ENCODE measurements at regions not wholly inside any gene's neighbourhood (a gene's known extent, or its start where the extent isn't known, plus 50 kb on each side); places are given as distances from the start of the nearest gene placed in this dataset.

DNA sequence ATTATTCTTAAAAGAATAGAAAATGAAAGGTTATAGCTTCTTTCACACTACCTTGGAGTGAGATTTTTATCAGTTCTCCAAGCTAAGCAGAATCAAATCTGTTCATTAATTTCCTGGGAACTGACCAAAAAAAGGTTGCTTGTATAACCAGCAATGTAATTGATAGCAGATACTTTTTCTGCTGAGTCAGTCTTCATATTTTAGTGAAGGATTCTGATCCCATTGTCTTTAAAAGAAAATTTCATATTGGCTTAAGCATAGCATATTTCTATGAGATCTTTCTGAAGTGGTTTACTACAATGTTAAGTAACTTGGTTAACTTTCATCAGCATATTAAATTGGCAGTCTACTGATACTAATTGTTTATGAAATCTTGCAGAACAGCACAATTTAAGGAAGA, 338.0 kb downstream of the TMX3 start:
- TF ChIP-seq, protein P1, sequence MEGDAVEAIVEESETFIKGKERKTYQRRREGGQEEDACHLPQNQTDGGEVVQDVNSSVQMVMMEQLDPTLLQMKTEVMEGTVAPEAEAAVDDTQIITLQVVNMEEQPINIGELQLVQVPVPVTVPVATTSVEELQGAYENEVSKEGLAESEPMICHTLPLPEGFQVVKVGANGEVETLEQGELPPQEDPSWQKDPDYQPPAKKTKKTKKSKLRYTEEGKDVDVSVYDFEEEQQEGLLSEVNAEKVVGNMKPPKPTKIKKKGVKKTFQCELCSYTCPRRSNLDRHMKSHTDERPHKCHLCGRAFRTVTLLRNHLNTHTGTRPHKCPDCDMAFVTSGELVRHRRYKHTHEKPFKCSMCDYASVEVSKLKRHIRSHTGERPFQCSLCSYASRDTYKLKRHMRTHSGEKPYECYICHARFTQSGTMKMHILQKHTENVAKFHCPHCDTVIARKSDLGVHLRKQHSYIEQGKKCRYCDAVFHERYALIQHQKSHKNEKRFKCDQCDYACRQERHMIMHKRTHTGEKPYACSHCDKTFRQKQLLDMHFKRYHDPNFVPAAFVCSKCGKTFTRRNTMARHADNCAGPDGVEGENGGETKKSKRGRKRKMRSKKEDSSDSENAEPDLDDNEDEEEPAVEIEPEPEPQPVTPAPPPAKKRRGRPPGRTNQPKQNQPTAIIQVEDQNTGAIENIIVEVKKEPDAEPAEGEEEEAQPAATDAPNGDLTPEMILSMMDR (conservative IDR thresholded peaks at IDR 0.05) = no peak
- no peak overlapping the region for H3K27ac ChIP-seq

DNA sequence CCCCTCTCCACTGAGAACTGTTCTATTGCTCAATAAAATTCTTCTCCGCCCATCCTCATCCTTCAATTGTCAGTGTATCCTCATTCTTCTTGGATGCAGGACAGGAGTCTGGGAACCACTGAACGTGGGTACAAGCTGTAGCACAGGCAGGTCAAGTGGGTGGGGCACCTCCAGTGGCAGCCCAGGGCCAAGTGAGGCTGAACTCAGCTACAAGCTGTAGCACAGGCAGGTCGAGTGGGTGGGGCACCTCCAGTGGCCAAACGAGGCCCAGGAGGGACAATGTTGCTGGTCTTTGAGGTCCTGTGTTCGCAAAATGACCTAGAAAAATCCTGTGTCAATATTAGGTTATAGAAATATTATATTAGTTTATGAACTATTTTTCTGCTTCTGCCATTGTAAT, 352.0 kb downstream of the TMX3 start:
- TF ChIP-seq, protein P1 (conservative IDR thresholded peaks at IDR 0.05) = no peak
- H3K27ac ChIP-seq = no peak overlapping the region

DNA sequence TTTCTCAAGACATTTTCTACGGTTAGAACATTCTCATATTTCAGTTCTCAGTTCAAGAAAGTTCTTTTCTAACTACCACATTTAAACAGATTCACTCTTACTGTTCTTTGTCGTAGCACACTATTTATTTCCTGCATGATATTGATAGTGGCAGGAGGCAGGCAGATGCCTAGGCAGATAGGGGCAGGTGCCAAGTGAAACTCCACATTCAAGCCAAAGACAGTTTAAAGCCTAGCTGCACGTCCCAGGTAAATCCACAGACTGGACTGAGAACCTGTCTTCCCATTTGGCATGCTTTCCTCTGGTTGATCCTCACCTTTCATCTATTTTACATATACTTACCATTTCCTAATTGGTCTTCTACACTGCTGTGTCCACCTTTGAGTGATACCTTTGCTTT, 359.3 kb downstream of the TMX3 start:
- TF ChIP-seq, protein P1 (conservative IDR thresholded peaks at IDR 0.05) = no peak
- H3K27ac ChIP-seq = peak overlapping the region; percentile 36

DNA sequence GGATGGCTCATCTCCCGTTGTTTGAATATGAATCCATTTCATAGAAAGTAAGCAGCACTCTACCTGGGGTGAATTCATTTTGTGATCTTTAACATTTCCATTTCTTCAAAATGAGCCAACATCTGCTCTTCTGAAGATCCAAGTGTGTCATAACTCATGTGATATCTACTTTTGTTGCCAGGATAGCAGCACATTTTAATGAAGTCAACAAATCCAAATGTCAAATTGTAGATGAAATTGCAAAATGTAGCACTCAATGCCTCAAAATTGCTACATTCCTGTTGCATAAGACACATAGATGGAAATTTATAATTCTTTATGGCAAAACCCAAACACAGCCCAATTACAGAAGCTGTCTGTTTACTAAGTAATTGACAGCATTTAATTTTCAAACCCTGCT, 360.7 kb downstream of the TMX3 start:
- TF ChIP-seq, protein P1 (conservative IDR thresholded peaks at IDR 0.05) = no peak
- H3K27ac ChIP-seq = no peak overlapping the region

DNA sequence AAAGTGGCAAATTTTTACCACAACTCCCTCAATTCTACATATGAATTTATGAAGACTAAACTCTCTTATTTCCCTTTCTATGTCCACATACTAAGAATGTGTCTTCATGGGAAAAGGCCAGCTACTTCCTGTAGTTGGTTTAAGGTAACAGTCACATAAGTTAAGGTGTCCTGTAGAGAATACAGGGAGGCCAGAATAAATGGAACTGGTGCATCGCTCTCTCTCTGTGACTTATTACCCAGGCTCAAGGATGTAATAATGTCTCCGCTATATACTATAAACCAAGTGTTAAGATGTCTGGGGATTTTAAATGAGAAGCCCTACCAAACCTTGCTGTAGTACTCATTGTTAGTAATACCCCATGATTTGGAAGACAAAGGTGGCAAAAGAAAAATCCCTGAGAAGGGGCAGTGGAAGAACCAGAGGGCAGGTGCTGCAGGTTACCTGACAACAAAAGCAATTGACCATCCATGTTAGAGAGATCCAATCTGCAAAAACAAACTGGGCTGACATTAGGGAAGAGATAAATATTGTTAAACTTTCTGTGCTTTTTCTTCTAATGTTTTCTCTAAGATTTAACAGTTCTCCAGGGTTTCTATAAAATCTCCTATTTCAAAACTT, 372.8 kb downstream of the TMX3 start:
- TF ChIP-seq, protein P1 (conservative IDR thresholded peaks at IDR 0.05) = no peak
- H3K27ac ChIP-seq = no peak overlapping the region

DNA sequence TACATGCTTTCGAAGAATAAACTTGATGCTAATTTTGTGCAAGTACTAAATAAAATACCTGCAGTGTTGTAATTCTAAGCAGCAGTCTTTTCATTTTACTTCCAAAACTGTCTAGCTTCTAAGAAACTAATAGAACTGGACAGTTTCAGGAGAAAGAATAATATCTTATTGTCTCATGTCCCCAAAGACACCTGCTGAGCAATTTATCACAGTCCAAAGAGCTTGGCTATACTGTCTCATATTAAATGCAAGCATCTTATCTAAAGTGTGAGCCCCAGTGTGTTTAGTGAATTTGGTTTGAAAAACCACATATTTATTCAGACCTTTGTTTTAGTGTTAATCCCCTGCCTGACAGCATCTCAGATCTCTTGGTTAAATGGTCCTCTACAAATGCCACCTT, 374.3 kb downstream of the TMX3 start:
- TF ChIP-seq, protein P1 (conservative IDR thresholded peaks at IDR 0.05) = no peak
- no peak overlapping the region for H3K27ac ChIP-seq

DNA sequence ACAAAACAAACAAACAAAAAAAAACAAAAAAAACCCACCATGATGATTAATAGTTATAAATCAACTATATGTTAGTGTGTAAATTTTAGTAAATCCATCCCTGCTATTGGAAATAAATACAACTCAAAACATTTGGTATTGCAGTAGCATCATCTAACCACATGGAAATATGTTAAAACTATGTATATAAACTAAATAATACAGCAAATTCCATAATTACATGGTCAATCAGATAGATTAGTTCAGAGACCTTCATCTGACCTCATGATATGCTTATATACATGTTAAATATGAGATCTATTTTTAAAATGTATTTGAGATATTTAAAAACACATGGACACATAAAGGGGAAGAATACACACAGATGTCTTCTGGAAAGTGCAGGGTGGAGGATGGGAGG, 384.2 kb downstream of the TMX3 start:
- H3K27ac ChIP-seq = no peak overlapping the region
- TF ChIP-seq, protein P1 (conservative IDR thresholded peaks at IDR 0.05) = no peak
